HUES6 (cell line): ENCODE measurements at regions not wholly inside any gene's neighbourhood (a gene's known extent, or its start where the extent isn't known, plus 50 kb on each side); places are given as distances from the start of the nearest gene placed in this dataset.

ENCODE experiments used
- H3K27ac ChIP-seq: 2 replicates; pipeline ENCODE4 v1.7.0; 2013; ENCODE audit warnings: low read depth, mild to moderate bottlenecking, low read length, inconsistent platforms
- H3K27me3 ChIP-seq: 2 replicates; pipeline ENCODE4 v1.6.1; 2013; ENCODE audit warnings: low read length; ENCODE audit not compliant: control insufficient read depth, insufficient read depth
- H3K36me3 ChIP-seq: 2 replicates; pipeline ENCODE4 v1.6.1; 2013; ENCODE audit warnings: low read length; ENCODE audit not compliant: control insufficient read depth, insufficient read depth
- H3K4me1 ChIP-seq: 2 replicates; pipeline ENCODE4 v1.6.1; 2013; ENCODE audit warnings: low read length; ENCODE audit not compliant: control insufficient read depth, insufficient read depth
- H3K4me3 ChIP-seq: 2 replicates; pipeline ENCODE4 v1.5.1; 2013; ENCODE audit warnings: low read depth, low read length
- H3K9ac ChIP-seq: one replicate; pipeline ENCODE4 v1.6.1; 2013; ENCODE audit warnings: mild to moderate bottlenecking, low read length
- H3K9me3 ChIP-seq: 2 replicates; pipeline ENCODE4 v1.6.1; 2013; ENCODE audit warnings: low read depth, low read length; ENCODE audit not compliant: control insufficient read depth, insufficient read depth

- Histone ChIP-seq H3K4me3 (no peak overlapping the region), H3K27me3 (no peaks in the 10 kb centered on the region), H3K36me3 (no peaks in the 10 kb centered on the region), H3K27ac (no peak overlapping the region), H3K9me3 (no peaks in the 10 kb centered on the region), H3K9ac (no peak overlapping the region), H3K4me1 (peaks cover 2% of the 10 kb centered on the region; the same call in 1 of the 2 replicates)
These were observed 660.5 kb downstream of the TOX3 start for GRCh38 chr16:51886456-51886855.

GRCh38 chr16:51884773-51885172, 662.2 kb downstream of the TOX3 start:
- Histone ChIP-seq H3K9ac (no peak overlapping the region), H3K27me3 (no peaks in the 10 kb centered on the region), H3K27ac (no peak overlapping the region), H3K4me3 (no peak overlapping the region), H3K4me1 (peaks cover under 1% of the 10 kb centered on the region; the same call in 1 of the 2 replicates), H3K9me3 (no peaks in the 10 kb centered on the region), H3K36me3 (no peaks in the 10 kb centered on the region)

- no peak overlapping the region for H3K27ac ChIP-seq
- no peak overlapping the region for H3K9ac ChIP-seq
- no peaks in the 10 kb centered on the region for H3K9me3 ChIP-seq
- H3K4me1 ChIP-seq, result peaks cover 5% of the 10 kb centered on the region
- H3K4me3 ChIP-seq, result no peak overlapping the region
- no peaks in the 10 kb centered on the region for H3K36me3 ChIP-seq
- H3K27me3 ChIP-seq, result no peaks in the 10 kb centered on the region
These were observed 665.2 kb downstream of the TOX3 start for GRCh38 chr16:51881731-51882130.

- no peaks in the 10 kb centered on the region for H3K27me3 ChIP-seq
- no peaks in the 10 kb centered on the region for H3K9me3 ChIP-seq
- H3K27ac ChIP-seq, result no peak overlapping the region
- H3K9ac ChIP-seq, result no peak overlapping the region
- H3K4me3 ChIP-seq, result no peak overlapping the region
- peaks cover 10% of the 10 kb centered on the region for H3K4me1 ChIP-seq
- H3K36me3 ChIP-seq, result no peaks in the 10 kb centered on the region
These were observed 666.2 kb downstream of the TOX3 start for GRCh38 chr16:51880776-51881175.

GRCh38 chr16:51877686-51878085, 669.3 kb downstream of the TOX3 start:
- H3K4me1 ChIP-seq, result peaks cover 15% of the 10 kb centered on the region
- H3K27ac ChIP-seq, result no peak overlapping the region
- H3K4me3 ChIP-seq, result no peak overlapping the region
- no peaks in the 10 kb centered on the region for H3K36me3 ChIP-seq
- no peaks in the 10 kb centered on the region for H3K27me3 ChIP-seq
- H3K9me3 ChIP-seq, result no peaks in the 10 kb centered on the region; the same call in 1 of the 2 replicates
- H3K9ac ChIP-seq, result no peak overlapping the region

- no peaks in the 10 kb centered on the region for H3K36me3 ChIP-seq
- H3K27ac ChIP-seq, result no peak overlapping the region
- no peak overlapping the region for H3K9ac ChIP-seq
These were observed 670.0 kb downstream of the TOX3 start for GRCh38 chr16:51876934-51877333.

GRCh38 chr16:51876601-51876875, 670.4 kb downstream of the TOX3 start:
- no peaks in the 10 kb centered on the region for H3K27me3 ChIP-seq
- H3K4me1 ChIP-seq, result peaks cover 15% of the 10 kb centered on the region
- no peak overlapping the region for H3K4me3 ChIP-seq
- no peaks in the 10 kb centered on the region for H3K36me3 ChIP-seq
- no peak overlapping the region for H3K27ac ChIP-seq
- H3K9ac ChIP-seq, result no peak overlapping the region
- H3K9me3 ChIP-seq, result no peaks in the 10 kb centered on the region; the same call in 1 of the 2 replicates

More at GRCh38 chr16:51876934-51877333, 670.0 kb downstream of the TOX3 start:
- Histone ChIP-seq H3K27me3 (no peaks in the 10 kb centered on the region), H3K4me1 (peaks cover 15% of the 10 kb centered on the region), H3K9me3 (no peaks in the 10 kb centered on the region; the same call in 1 of the 2 replicates), H3K4me3 (no peak overlapping the region)

GRCh38 chr16:51875834-51876600, 670.9 kb downstream of the TOX3 start:
- H3K9me3 ChIP-seq, result no peaks in the 10 kb centered on the region; the same call in 1 of the 2 replicates
- no peak overlapping the region for H3K9ac ChIP-seq
- no peaks in the 10 kb centered on the region for H3K36me3 ChIP-seq
- no peaks in the 10 kb centered on the region for H3K27me3 ChIP-seq
- H3K4me3 ChIP-seq, result no peak overlapping the region
- no peak overlapping the region for H3K27ac ChIP-seq
- H3K4me1 ChIP-seq, result peaks cover 15% of the 10 kb centered on the region

- Histone ChIP-seq H3K36me3 (no peaks in the 10 kb centered on the region), H3K9ac (no peak overlapping the region), H3K27ac (no peak overlapping the region), H3K4me1 (peaks cover 9% of the 10 kb centered on the region; the same call in 1 of the 2 replicates), H3K9me3 (no peaks in the 10 kb centered on the region; the same call in 1 of the 2 replicates), H3K4me3 (no peak overlapping the region), H3K27me3 (no peaks in the 10 kb centered on the region)
These were observed 674.4 kb downstream of the TOX3 start for GRCh38 chr16:51872524-51872923.

GRCh38 chr16:51870296-51870854, 676.6 kb downstream of the TOX3 start:
- H3K36me3 ChIP-seq, result no peaks in the 10 kb centered on the region
- no peak overlapping the region for H3K4me3 ChIP-seq
- no peak overlapping the region for H3K9ac ChIP-seq
- H3K4me1 ChIP-seq, result peaks cover 1% of the 10 kb centered on the region; the same call in 1 of the 2 replicates
- no peak overlapping the region for H3K27ac ChIP-seq
- H3K27me3 ChIP-seq, result no peaks in the 10 kb centered on the region
- H3K9me3 ChIP-seq, result no peaks in the 10 kb centered on the region; the same call in 1 of the 2 replicates

- Histone ChIP-seq H3K27ac (no peak overlapping the region), H3K9ac (no peak overlapping the region), H3K9me3 (no peaks in the 10 kb centered on the region; the same call in 1 of the 2 replicates), H3K27me3 (no peaks in the 10 kb centered on the region), H3K4me1 (no peaks in the 10 kb centered on the region), H3K36me3 (no peaks in the 10 kb centered on the region), H3K4me3 (no peak overlapping the region)
These were observed 677.8 kb downstream of the TOX3 start for GRCh38 chr16:51869176-51869575.
